NCI-H524 (cell line): ENCODE measurements at regions not wholly inside any gene's neighbourhood (a gene's known extent, or its start where the extent isn't known, plus 50 kb on each side); places are given as distances from the start of the nearest gene placed in this dataset.
"Not testable (repeated sequence)": the region's sequence is repeated elsewhere in the genome, so short reads cannot be mapped to it uniquely, and the experiment has no call there.

Source experiments
- DNase-seq, 2 experiments: peaks; one replicate each; lab custom pipeline; 2025; lab: John Stamatoyannopoulos, UW

DNA sequence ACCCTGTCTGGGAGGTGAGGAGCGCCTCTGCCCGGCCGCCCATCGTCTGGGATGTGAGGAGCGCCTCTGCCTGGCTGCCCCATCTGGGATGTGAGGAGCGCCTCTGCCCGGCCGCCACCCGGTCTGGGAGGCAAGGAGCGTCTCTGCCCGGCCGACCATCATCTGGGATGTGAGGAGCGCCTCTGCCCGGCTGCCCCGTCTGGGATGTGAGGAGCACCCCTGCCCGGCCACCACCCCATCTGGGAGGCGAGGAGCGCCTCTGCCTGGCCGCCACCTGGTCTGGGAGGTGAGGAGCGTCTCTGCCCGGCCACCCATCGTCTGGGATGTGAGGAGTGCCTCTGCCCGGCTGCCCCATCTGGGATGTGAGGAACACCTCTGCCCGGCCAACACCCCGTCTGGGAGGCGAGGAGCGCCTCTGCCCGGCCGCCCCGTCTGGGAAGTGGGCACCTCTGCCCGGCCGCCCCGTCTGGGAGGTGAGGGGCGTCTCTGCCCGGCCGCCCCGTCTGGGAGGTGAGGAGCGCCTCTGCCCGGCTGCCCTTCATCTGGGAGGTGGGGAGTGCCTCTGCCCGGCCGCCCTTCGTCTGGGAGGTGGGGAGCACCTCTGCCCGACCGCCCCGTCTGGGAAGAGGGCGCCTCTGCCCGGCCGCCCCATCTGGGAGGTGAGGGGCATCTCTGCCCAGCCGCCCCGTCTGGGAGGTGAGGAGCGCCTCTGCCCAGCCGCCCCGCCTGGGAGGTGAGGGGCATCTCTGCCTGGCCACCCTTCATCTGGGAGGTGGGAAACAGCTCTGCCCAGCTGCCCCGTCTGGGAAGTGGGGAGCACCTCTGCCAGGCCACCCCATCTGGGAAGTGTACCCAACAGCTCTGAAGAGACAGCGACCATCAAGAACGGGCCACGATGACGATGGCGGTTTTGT is 399.7 kb downstream of the CAAP1 start:
- not testable (repeated sequence) for DNase-seq

GRCh38 chr9:26491922-26492607 is 400.5 kb downstream of the CAAP1 start:
- DNase-seq, result not testable (repeated sequence)

DNA sequence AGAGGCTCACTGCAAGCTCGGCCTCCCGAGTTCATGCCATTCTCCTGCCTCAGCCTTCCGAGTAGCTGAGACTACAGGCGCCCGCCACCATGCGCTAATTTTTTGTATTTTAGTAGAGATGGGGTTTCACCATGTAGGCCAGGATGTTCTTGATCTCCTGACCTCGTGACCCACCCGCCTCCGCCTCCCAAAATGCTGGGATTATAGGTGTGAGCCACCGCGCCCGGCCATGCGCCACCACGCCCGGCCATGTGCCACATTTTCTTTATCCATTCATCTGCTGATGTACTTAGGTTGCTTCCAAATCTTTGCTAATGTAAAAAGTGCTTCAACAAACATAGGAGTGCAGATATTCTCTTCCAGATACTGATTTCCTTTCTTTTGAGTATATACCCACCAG is 408.6 kb downstream of the CAAP1 start:
- DNase-seq, result no peak

DNA sequence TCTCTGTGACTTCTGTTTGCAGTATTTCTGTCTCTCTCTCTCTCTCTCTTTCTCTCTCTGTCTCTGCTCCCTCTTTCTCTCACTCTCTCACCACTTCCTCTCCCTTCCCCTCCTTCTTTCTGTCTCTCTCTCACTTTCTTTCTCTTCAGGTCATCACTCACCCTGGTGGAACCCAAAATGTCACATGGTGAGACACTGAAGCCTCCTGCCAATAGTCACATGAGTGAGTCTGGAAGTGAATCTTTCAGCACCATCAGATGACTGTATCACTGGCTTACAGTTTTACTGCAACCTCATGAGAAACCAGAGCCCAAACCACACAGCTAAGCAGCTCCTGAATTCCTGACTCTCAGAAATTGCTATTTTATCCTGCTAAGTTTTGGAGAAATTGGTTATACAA is 414.6 kb downstream of the CAAP1 start:
- DNase-seq, result no peak

GRCh38 chr9:26471261-26471660 is 421.3 kb downstream of the CAAP1 start:
- DNase-seq, result no peak

DNA sequence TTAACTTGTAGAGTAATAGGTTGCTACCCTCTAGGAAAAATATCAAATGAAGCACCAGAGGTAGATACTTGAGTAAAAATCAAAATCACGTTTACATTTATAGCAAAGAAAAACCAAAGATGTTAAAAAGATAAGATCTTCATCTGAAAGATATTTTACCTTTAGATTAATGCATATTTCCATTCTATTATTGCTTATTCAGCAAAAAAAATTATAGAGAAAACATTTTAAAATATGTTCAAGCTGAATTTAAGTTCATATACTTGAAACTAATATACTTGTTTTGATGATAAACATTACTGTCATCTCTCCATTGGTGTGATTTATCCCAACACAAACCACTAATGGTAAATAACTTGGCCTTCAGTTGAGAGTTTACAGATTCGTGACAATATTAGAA is 422.3 kb downstream of the CAAP1 start:
- DNase-seq, result no peak

- no peak for DNase-seq
These were observed 428.8 kb downstream of the CAAP1 start for GRCh38 chr9:26463837-26464236.

- no peak for DNase-seq
These were observed 429.9 kb downstream of the CAAP1 start for GRCh38 chr9:26462751-26463150.

DNA sequence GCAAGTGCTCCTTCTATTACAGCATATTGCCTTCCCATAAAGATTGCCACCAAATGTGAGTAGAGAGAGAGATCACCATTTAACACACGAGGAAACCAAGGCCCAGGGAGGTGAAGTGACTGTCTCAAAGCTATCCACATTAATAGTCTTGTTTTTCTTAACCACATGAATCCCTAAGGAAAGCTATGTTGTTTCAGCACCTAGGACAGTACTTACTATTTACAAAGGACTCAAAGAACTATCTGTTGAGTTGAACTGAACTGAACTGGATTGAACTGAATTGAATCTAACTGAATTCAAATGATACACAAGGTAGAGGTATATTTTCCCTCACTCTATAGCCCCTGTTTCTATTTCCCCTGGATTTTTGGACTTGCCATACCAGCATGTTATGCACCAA is 430.4 kb downstream of the CAAP1 start:
- DNase-seq, result no peak

DNA sequence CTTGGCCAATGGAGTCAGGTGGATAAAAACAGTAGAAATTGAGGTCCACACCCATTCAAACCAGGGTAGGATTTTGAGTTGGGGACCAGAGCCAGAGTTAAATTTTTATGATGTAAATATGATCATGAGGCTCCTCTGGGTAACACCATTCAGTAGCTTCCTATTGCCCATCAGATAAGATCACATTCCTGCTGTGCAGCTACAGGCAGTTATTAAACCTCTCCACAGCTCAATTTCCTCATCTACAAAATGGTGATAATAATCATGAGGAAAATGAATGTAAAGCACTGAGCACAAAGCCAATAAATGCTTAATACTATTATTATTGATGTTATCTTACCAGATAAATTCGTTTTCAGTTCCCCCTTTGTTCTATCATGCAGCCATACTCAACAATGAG is 432.0 kb downstream of the CAAP1 start:
- DNase-seq, result no peak

DNA sequence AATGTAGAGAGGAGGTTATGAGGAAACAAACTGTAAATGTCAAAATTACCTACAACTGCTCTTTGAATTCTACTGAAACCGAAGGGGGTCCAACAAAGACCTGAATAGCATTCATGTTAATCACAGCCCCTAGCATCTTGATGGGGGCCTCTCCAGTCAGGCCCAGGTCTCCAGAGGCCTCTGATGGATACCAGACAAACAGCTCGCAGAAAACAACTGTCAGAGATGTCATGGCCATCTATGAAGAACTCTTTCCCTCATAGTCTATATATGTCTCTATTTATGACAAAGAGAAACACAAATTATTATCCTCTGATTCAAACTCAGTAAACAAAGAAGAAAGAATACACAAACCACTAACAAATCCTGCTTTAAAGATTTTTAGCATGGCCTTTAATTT is 432.6 kb downstream of the CAAP1 start:
- no peak for DNase-seq

DNA sequence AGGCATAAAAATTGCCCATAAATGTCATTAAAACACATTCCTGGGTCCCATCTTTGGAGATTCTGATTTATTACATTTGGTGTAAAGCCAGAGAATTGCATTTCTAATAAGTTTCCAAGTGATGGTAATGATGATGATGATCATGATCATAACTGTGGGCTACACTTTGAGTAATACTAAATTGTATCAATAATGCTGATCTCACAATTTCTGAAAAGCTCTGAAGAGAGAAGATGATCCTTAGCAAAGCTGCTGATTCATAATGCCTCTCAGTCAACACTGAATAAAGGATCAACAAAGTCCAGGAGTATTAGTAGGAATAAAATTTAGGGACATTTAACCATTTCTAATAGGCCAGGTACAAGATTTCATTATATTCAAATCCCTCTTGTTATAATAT is 434.5 kb downstream of the CAAP1 start:
- no peak for DNase-seq

DNA sequence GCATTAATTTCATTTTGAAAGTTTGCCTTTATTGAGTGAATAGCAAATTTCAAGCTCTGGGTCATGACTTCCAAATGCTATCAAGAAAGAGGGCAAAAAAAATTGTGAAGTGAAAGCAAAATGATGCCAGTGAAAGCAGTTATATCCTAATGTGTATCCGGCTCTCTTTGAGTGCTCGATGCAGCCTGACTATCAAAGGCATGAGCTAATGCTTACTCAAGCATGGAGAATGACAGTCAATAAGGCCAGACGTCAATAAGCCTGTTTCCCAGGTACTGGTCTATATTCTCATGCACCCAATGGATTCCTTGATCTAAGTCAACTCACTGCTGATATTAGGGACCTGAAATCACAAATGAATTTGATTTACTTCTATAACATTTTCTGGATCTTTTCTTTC is 435.5 kb downstream of the CAAP1 start:
- no peak for DNase-seq

- peak in 1 of 2 experiments; percentile 10 for DNase-seq
These were observed 453.5 kb downstream of the CAAP1 start for GRCh38 chr9:26439061-26439624.

DNA sequence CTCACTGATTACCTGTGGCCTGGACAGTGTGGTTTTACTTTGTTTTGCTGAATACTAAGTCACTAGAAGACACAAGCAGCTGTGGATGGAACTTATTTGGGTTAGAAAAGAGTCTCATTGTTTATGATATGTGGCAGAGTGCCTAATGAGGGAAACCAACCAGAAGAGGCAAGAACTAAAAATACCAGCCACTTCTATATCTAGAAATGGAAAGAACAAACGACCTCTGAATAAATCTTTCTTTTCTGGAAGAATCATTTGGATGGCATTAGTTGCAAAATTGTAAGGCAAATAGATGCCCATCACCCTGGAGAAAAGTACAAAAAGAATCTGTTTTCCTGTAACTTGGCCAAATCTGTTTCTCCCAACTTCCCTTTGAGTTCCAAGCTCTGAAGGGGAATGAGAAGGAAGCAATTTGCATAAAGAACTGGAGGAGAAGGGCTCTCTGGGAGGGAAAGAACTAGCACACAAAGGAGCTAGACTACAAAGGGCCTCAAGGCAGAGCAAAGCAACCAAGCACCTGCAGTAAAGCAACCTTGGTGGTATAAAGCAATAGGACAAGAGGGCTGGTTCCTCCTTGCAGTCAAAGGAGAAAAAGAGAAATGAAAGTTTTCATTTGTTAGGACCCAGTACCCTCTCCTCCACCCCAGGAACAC is 455.4 kb downstream of the CAAP1 start:
- no peak for DNase-seq

DNA sequence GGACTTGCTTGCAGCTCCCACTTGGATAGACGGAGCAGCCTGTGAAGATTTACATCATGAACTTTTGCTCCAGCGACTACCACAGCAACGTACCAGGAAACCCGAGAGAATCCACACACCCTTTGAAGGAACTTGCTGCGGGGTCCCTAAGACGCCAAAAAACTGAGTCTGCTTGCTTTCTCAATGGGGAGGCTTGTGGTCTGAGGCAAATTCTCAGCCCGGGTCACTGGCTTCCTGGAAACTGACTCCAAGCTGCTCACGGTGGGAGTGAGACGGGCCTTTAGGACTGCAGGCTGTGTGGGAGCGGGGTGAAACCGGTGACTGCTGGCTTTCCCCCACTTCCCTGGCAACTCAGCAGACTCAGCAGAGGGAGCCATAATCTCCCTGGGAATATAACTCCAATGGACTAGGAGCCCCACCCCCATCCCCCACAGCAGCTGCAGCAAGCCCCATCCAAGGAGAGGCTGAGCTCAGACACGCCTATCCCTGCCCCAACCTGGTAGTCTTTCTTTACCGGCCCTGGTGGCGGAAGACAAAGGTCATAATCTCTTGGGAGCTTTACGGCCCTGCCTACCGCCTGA is 466.0 kb downstream of the CAAP1 start:
- DNase-seq, result no peak

GRCh38 chr9:26418480-26418879 is 474.1 kb downstream of the CAAP1 start:
- no peak for DNase-seq

GRCh38 chr9:26415528-26415927 is 477.1 kb downstream of the CAAP1 start:
- no peak for DNase-seq

DNA sequence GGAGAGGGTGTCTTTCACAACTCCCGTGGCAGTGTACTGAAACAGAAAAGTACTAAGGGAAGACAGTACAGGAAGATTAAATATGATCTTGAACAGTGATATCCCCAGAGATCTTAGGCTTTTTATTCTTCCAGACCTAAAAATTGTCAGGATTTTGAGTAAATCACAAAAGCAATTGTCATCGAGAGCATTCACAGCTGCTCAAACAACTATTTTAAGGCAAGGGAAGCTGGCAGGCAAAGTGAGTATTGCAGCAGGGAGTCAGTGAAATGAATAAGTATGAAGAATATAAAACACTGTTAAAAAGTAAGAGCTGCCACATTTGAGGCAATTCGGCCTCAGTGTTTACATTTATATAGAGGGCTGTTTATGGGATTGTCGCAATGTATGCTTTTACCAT is 479.0 kb downstream of the CAAP1 start:
- DNase-seq, result no peak

GRCh38 chr9:26412446-26412845 is 480.2 kb downstream of the CAAP1 start:
- DNase-seq, result no peak

- no peak for DNase-seq
These were observed 485.9 kb downstream of the CAAP1 start for GRCh38 chr9:26406676-26407075.

GRCh38 chr9:26399556-26399955 is 493.0 kb downstream of the CAAP1 start:
- DNase-seq, result no peak
